HepG2 (cell line): ENCODE measurements at regions not wholly inside any gene's neighbourhood (a gene's known extent, or its start where the extent isn't known, plus 50 kb on each side); places are given as distances from the start of the nearest gene placed in this dataset.

Source experiments
- ATAC-seq: fragments of 200-7000 bp; cut with Tn5 transposase; 3 replicates; pipeline ENCODE4 v1.9.1; 2020; ENCODE audit warnings: mild to moderate bottlenecking, moderate library complexity
- BruUV-seq: library from RNA; stranded (reverse); fragments of 400-500 nt; replicated peaks from 2 replicates; lab custom pipeline; 2021; lab: Mats Ljungman, UMichigan
- CTCF ChIA-PET: fragments of 300-600 bp; formaldehyde crosslinking; extraction: SDS; loops from one replicate; lab custom pipeline; 2021; ENCODE audit warnings: low total read pairs, inconsistent platforms, low intra/inter-chr PET ratio; lab: Yijun Ruan, JAX
- POLR2A ChIA-PET: fragments of 350-600 bp; sonication (Branson Sonifier 250); formaldehyde crosslinking; loops from one replicate; lab custom pipeline; 2020; ENCODE audit warnings: antibody characterized with exemption, inconsistent platforms; lab: Yijun Ruan, JAX
- DNase-seq: peaks from one replicate; pipeline ENCODE4 v3.0.0-alpha.2; 2015; ENCODE audit warnings: low spot score
- FAIRE-seq: peaks from 3 replicates; lab custom pipeline; 2011; peaks lifted over from hg19 to GRCh38; lab: Jason Lieb, UNC
- H2AFZ ChIP-seq: one replicate; pipeline ENCODE4 v1.6.1; 2011; ENCODE audit warnings: low read length, inconsistent platforms
- H3K27ac ChIP-seq: fragments of 300-600 bp; 3 replicates; pipeline ENCODE4 v1.8.0; 2011; ENCODE audit warnings: mixed run types, mild to moderate bottlenecking, mixed read lengths, low read length, inconsistent platforms; ENCODE audit not compliant: insufficient read depth; ENCODE audit errors: extremely low read length
- H3K27me3 ChIP-seq, 2 experiments: fragments of 200-600 bp in 1 of 2; 2 replicates in 1 of 2; 3 replicates in 1 of 2; pipeline versions ENCODE4 v1.6.0 to v1.8.0; 2011; ENCODE audit warnings: low read length in 2 of 2, mild to moderate bottlenecking in 2 of 2, moderate library complexity in 2 of 2, inconsistent platforms in 1 of 2; ENCODE audit not compliant: insufficient read depth in 2 of 2, control insufficient read depth in 1 of 2
- H3K36me3 ChIP-seq, 2 experiments: fragments of 200-600 bp in 1 of 2; replicated peaks in 1 of 2; 2 replicates in 1 of 2; 3 replicates in 1 of 2; pipeline versions ENCODE4 v1.5.1 to v1.8.0; 2011; ENCODE audit warnings: low read length in 2 of 2, inconsistent platforms in 1 of 2; ENCODE audit not compliant: insufficient read depth in 2 of 2, control insufficient read depth in 1 of 2
- H3K4me1 ChIP-seq: 2 replicates; pipeline ENCODE4 v1.5.1; 2012; ENCODE audit warnings: low read length, inconsistent platforms; ENCODE audit not compliant: insufficient read depth
- H3K4me2 ChIP-seq: 2 replicates; pipeline ENCODE4 v1.6.0; 2011; ENCODE audit warnings: low read depth, low read length, inconsistent platforms
- H3K4me3 ChIP-seq, 3 experiments: fragments of 200-600 bp in 1 of 3; sonication (generic), shearing (Covaris generic) in 1 of 3; replicated peaks in 1 of 3; 2 replicates each; pipeline ENCODE4 v1.5.1; 2011 to 2016; ENCODE audit warnings: low read length in 3 of 3, inconsistent platforms in 2 of 3, low read depth in 2 of 3, mild to moderate bottlenecking in 2 of 3, control low read depth in 1 of 3, mixed read lengths in 1 of 3; ENCODE audit not compliant: insufficient read depth in 1 of 3
- H3K79me2 ChIP-seq: one replicate; pipeline ENCODE4 v1.6.1; 2011; ENCODE audit warnings: low read length, inconsistent platforms; ENCODE audit not compliant: insufficient read depth
- H3K9ac ChIP-seq: 2 replicates; pipeline ENCODE4 v1.6.0; 2011; ENCODE audit warnings: mild to moderate bottlenecking, low read depth, low read length, inconsistent platforms; ENCODE audit not compliant: insufficient read depth
- H3K9me3 ChIP-seq: 2 replicates; pipeline ENCODE4 v1.5.1; 2012; ENCODE audit warnings: mild to moderate bottlenecking, low read length
- H4K20me1 ChIP-seq: 2 replicates; pipeline ENCODE4 v1.6.0; 2011; ENCODE audit warnings: inconsistent platforms, mild to moderate bottlenecking, low read length, moderate library complexity; ENCODE audit not compliant: insufficient read depth
- CREB1 ChIP-seq, 2 experiments: fragments of 450-650 bp in 1 of 2; IDR thresholded peaks; 2 replicates each; pipeline ENCODE4 v1.6.1; 2016 to 2017; ENCODE audit warnings: control low read depth in 1 of 2, mild to moderate bottlenecking in 1 of 2, missing compliant biosample characterization in 1 of 2, missing genetic modification characterization in 1 of 2
- ETV5 ChIP-seq: IDR thresholded peaks from 2 replicates; pipeline ENCODE4 v1.6.1; 2018; ENCODE audit warnings: missing biosample characterization, missing genetic modification reagents, inconsistent platforms, borderline replicate concordance
- GPN1 ChIP-seq: sonication (generic); formaldehyde crosslinking; IDR thresholded peaks from 2 replicates; pipeline ENCODE4 v1.5.1; 2020; ENCODE audit warnings: missing genetic modification reagents, borderline replicate concordance
- HOMEZ ChIP-seq: IDR thresholded peaks from 2 replicates; pipeline ENCODE4 v1.6.1; 2016; ENCODE audit warnings: low read depth
- MAFK ChIP-seq, 2 experiments: IDR thresholded peaks in 1 of 2; conservative IDR thresholded peaks in 1 of 2; 2 replicates each; pipeline ENCODE4 v1.6.1; 2011; ENCODE audit warnings: improper control_type of control experiment in 2 of 2, low read length in 2 of 2
- MLX ChIP-seq: IDR thresholded peaks from 2 replicates; pipeline ENCODE4 v1.6.1; 2016
- POLR2AphosphoS2 ChIP-seq: IDR thresholded peaks from 2 replicates; pipeline ENCODE4 v1.6.1; 2011; ENCODE audit warnings: low read depth, low read length, improper control_type of control experiment
- RBAK ChIP-seq: sonication (generic); formaldehyde crosslinking; IDR thresholded peaks from 2 replicates; pipeline ENCODE4 v1.5.1; 2020; ENCODE audit warnings: mild to moderate bottlenecking, missing genetic modification reagents
- SP5 ChIP-seq: IDR thresholded peaks from 2 replicates; pipeline ENCODE4 v1.6.1; 2016; ENCODE audit warnings: low read depth, borderline replicate concordance
- SPEN ChIP-seq: sonication (generic); formaldehyde crosslinking; IDR thresholded peaks from 2 replicates; pipeline ENCODE4 v1.5.1; 2020; ENCODE audit warnings: low read depth, mild to moderate bottlenecking, missing genetic modification reagents
- ZNF121 ChIP-seq: sonication (generic); formaldehyde crosslinking; IDR thresholded peaks from 2 replicates; pipeline ENCODE4 v1.5.0; 2020; ENCODE audit warnings: mild to moderate bottlenecking, missing genetic modification reagents
- ZNF510 ChIP-seq: sonication (generic); formaldehyde crosslinking; IDR thresholded peaks from 2 replicates; pipeline ENCODE4 v1.4.0; 2020; ENCODE audit warnings: low read depth, mild to moderate bottlenecking, missing genetic modification reagents
- in situ Hi-C: cut with HindIII; loops from 2 replicates; pipeline ENCODE4 v1.10.0; 2017; ENCODE audit warnings: low pct_unique_long_range_greater_than_20kb; ENCODE audit not compliant: extremely low pct_ligation_motif_present
- intact Hi-C: fragments of 100-400 bp; cut with micrococcal nuclease; formaldehyde crosslinking; loops from one replicate; pipeline ENCODE4 v1.10.0; 2022; ENCODE audit not compliant: unreplicated experiment
- TF ChIP-seq, protein P1 (sequence below): sonication (generic); formaldehyde crosslinking; IDR thresholded peaks from 2 replicates; pipeline ENCODE4 v1.5.0; 2020; ENCODE audit warnings: mild to moderate bottlenecking, low read depth, missing genetic modification reagents, borderline replicate concordance
- TF ChIP-seq, protein P2 (sequence below): sonication (generic); formaldehyde crosslinking; IDR thresholded peaks from 2 replicates; pipeline ENCODE4 v1.4.0; 2020; ENCODE audit warnings: missing genetic modification reagents, borderline replicate concordance
- TF ChIP-seq, protein P3 (sequence below): sonication (generic); formaldehyde crosslinking; conservative IDR thresholded peaks from 2 replicates; pipeline ENCODE4 v1.8.0; 2022; ENCODE audit warnings: mild to moderate bottlenecking, moderate library complexity, missing genetic modification reagents

DNA sequence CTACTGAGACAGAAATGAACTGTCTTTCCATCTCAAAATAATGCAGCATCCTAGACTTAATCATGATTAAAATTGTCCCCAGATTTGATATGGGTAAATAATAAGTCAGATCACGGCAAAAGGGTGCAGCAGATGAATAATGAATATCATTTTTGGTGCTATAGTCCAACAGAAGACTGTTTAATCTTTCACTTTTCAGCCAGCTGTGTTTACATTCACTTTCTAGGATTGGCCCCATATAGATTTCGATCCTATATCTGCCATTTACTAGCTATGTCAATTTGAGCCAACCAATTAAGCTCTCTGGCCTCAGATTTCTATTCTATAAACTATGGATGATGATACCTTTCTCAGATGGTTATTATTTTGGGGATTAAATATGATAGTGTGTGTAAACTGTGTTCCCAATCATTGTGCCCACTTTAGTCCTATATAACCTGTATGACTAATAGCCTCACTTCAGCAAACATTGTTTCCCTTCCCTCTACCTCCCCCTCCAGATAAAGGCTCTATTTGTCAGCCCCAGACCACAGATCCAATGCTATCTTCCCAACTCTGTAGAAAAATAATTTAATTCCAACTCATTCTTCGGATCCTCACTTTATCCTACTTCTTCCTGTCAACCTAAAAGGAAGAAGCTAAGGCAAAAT, 53.6 kb upstream of the NT5E start (continued):
- TF ChIP-seq, protein P1, sequence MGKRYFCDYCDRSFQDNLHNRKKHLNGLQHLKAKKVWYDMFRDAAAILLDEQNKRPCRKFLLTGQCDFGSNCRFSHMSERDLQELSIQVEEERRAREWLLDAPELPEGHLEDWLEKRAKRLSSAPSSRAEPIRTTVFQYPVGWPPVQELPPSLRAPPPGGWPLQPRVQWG (CRISPR knock-in tag): no peak
- TF ChIP-seq ETV5 (CRISPR knock-in tag) (no peak), GPN1 (CRISPR knock-in tag) (no peak), HOMEZ (CRISPR knock-in tag) (0 out of 2 replicates have a peak, but pooled peaks have one; percentile 46), SPEN (no peak)
- TF ChIP-seq, protein P2, sequence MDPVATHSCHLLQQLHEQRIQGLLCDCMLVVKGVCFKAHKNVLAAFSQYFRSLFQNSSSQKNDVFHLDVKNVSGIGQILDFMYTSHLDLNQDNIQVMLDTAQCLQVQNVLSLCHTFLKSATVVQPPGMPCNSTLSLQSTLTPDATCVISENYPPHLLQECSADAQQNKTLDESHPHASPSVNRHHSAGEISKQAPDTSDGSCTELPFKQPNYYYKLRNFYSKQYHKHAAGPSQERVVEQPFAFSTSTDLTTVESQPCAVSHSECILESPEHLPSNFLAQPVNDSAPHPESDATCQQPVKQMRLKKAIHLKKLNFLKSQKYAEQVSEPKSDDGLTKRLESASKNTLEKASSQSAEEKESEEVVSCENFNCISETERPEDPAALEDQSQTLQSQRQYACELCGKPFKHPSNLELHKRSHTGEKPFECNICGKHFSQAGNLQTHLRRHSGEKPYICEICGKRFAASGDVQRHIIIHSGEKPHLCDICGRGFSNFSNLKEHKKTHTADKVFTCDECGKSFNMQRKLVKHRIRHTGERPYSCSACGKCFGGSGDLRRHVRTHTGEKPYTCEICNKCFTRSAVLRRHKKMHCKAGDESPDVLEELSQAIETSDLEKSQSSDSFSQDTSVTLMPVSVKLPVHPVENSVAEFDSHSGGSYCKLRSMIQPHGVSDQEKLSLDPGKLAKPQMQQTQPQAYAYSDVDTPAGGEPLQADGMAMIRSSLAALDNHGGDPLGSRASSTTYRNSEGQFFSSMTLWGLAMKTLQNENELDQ (CRISPR knock-in tag): no peak

- in situ Hi-C loops: no loop called here
- no peak overlapping the region for H3K27ac ChIP-seq
- intact Hi-C loops: no loop called here
- FAIRE-seq (no peak), DNase-seq (no peak), ATAC-seq (no peak)
- no peak overlapping the region for H3K4me3 ChIP-seq
- no TSS peak for BruUV-seq
- no peaks in the 10 kb centered on the region for H3K9me3 ChIP-seq
- ChIA-PET CTCF (no interaction called here), POLR2A (interaction anchor here (1.4 kb wide), 1 partner anchor 10 kb away, joined by 9 read pairs; no protein-coding TSS in a partner anchor)
- peaks cover 67% of the 10 kb centered on the region for H3K4me1 ChIP-seq
- 0 out of 2 replicates have a peak overlapping the region, but pooled peaks have one; percentile 16 for H3K4me2 ChIP-seq
- H4K20me1 ChIP-seq: no peaks in the 10 kb centered on the region
- H3K9ac ChIP-seq: no peak overlapping the region
- no peaks in the 10 kb centered on the region for H3K36me3 ChIP-seq
- no peak overlapping the region for H2AFZ ChIP-seq
- H3K79me2 ChIP-seq: no peaks in the 10 kb centered on the region
- H3K27me3 ChIP-seq: no peaks in the 10 kb centered on the region
- TF ChIP-seq MAFK (conservative IDR thresholded peaks at IDR 0.05 in 1 of 2, IDR thresholded peaks at IDR 0.05 in 1 of 2; ENCODE audit: low read length in 2 of 2) (0 out of 4 replicates have a peak, but pooled peaks of 1 of the 2 experiments have one; percentile 5), ZNF510 (CRISPR knock-in tag) (no peak), MLX (CRISPR knock-in tag) (no peak), ZNF121 (CRISPR knock-in tag) (no peak), POLR2AphosphoS2 (no peak), SP5 (CRISPR knock-in tag) (no peak), CREB1 (IDR thresholded peaks at IDR 0.05) (no peak), CREB1 (CRISPR knock-in tag; IDR thresholded peaks at IDR 0.05) (peak; percentile 31; the same call in 1 of the 2 replicates), RBAK (peak; percentile 66; the same call in 1 of the 2 replicates)
- TF ChIP-seq, protein P3, sequence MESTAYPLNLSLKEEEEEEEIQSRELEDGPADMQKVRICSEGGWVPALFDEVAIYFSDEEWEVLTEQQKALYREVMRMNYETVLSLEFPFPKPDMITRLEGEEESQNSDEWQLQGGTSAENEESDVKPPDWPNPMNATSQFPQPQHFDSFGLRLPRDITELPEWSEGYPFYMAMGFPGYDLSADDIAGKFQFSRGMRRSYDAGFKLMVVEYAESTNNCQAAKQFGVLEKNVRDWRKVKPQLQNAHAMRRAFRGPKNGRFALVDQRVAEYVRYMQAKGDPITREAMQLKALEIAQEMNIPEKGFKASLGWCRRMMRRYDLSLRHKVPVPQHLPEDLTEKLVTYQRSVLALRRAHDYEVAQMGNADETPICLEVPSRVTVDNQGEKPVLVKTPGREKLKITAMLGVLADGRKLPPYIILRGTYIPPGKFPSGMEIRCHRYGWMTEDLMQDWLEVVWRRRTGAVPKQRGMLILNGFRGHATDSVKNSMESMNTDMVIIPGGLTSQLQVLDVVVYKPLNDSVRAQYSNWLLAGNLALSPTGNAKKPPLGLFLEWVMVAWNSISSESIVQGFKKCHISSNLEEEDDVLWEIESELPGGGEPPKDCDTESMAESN (CRISPR knock-in tag): no peak
Observed at GRCh38 chr6:85395746-85396145, 54.1 kb upstream of the NT5E start.
